HG02885 (cell line): ENCODE measurements at regions not wholly inside any gene's neighbourhood (a gene's known extent, or its start where the extent isn't known, plus 50 kb on each side); places are given as distances from the start of the nearest gene placed in this dataset.

ENCODE experiments used
- ATAC-seq: cut with Tn5 transposase; IDR thresholded peaks from one replicate; pipeline ENCODE4 v1.9.1; 2021; ENCODE audit warnings: mild to moderate bottlenecking; ENCODE audit not compliant: unreplicated experiment, poor library complexity

DNA sequence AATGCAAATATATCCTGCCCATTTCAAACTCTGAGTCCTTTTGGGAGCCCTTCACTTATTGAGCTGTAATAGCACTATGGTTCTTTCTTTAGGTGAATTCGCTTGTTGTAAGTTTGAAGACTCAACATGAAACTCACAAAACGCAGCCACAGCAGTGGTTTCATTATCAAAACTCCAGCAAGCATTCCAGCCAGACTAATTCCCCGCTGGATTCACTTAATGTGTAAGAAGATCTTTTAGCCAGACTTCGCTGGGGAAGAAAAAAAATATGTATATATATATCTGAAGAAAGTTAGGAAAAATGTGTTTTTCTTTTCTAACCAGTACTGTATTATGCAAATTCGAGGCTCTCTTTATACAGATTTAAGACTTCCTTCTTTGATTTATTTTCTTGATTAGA lies 241.1 kb downstream of the WNT5A start:
- ATAC-seq = no peak

GRCh38 chr3:55245351-55245750 lies 241.8 kb downstream of the WNT5A start:
- ATAC-seq = no peak

GRCh38 chr3:55244247-55244646 lies 242.9 kb downstream of the WNT5A start:
- ATAC-seq = no peak

DNA sequence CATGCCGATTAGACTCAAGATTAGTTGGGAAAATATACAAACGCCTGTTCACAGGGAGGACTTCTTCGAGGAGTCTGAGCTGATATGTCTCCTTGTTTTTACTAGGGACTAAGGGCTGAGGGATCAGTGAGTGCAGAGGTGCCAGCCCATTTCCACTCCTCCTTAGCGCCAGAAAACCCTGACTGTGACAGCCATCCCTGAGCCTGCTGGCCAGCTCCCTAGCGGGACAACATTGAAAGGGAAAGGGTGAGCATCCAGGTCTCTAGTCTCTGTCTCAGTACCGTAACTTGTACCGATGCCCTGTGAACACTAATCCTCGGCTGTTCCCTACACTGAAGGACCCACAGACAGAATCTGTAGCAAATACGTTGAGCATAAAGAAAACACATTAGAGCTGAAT lies 243.4 kb downstream of the WNT5A start:
- no peak for ATAC-seq

DNA sequence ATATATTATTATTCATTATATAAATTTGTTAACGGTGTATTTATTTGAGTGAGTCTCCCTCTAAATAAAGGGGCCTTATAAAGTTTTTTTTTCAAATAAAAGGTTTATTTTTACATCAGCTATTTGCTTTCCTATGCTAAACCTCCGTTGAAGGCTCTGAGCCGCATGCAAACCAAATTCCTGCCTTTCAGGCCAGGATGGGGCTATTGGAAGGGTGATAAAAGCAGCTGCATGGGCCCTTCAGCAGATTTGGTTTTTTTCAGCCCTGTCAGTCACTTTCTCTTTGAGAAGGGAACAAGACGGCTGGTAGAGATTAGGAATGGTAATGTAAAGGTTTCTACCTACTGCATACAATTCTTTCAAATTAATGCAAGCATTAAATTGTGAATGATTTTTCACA lies 244.2 kb downstream of the WNT5A start:
- ATAC-seq = no peak

- ATAC-seq = no peak
Observed at GRCh38 chr3:55241098-55241497, 246.0 kb downstream of the WNT5A start.

- ATAC-seq = no peak
Observed at GRCh38 chr3:55235416-55235815, 251.7 kb downstream of the WNT5A start.

- ATAC-seq = no peak
Observed at GRCh38 chr3:55226696-55227095, 260.4 kb downstream of the WNT5A start.

DNA sequence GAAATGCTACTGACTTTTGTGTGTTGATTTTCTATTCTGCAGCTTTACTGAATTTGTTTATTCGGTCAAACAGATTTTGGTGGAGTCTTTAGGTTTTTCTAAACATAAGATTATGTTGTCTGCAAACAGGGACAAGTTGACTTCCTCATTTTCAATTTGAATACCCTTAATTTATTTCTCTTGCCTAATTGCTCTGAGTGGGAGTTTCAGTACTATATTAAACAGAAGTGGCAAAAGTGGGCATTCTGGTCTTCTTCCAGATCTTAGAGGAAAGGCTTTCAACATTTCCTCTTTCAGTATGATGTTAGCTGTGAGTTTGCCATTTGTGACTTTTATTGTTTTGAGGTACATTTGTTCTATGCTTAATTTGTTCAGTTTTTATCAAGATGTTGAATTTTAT lies 268.5 kb downstream of the WNT5A start:
- no peak for ATAC-seq

- no peak for ATAC-seq
Observed at GRCh38 chr3:55207744-55208143, 279.4 kb downstream of the WNT5A start.

DNA sequence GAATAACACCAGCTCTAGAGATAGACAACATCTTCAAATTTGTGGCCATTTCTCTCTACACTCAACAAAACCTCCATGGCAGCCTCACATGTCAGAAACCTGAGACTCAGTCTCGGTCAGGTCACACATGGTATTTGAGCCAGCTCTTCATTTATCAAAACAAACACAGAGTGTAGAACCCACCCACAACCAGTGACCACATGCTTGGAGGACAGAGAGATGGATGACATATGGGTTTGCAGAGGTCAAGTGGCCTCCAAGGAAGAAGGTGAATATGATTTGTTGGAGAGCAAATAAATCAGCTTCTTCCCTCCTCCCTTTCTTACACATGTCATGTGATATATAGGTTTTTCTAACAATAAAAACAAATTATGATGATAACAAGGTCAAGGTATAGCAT lies 278.1 kb upstream of the LRTM1 start:
- no peak for ATAC-seq

GRCh38 chr3:55204417-55204816 lies 276.6 kb upstream of the LRTM1 start:
- ATAC-seq = no peak

GRCh38 chr3:55203546-55203945 lies 275.7 kb upstream of the LRTM1 start:
- no peak for ATAC-seq

GRCh38 chr3:55203006-55203405 lies 275.1 kb upstream of the LRTM1 start:
- ATAC-seq = no peak

DNA sequence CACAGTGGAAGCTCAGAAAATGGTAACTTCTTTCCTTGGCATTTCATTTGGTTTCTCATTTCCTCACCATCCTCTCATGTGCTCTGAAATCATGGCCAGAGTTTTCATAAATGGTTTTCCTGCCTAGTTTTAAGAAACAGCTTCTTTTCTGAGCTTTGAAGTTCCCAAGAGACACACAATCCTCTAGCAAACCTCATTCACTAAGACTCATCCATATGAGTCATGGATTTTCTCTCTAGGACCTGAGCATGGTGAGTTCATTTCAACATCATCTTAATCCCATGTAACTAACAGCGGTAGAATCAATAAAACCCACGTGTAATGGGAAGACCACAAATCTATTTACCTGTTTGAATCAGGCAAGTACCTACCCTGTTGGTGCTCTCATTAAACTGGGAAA lies 274.5 kb upstream of the LRTM1 start:
- ATAC-seq = no peak

GRCh38 chr3:55201779-55202178 lies 273.9 kb upstream of the LRTM1 start:
- ATAC-seq = no peak

DNA sequence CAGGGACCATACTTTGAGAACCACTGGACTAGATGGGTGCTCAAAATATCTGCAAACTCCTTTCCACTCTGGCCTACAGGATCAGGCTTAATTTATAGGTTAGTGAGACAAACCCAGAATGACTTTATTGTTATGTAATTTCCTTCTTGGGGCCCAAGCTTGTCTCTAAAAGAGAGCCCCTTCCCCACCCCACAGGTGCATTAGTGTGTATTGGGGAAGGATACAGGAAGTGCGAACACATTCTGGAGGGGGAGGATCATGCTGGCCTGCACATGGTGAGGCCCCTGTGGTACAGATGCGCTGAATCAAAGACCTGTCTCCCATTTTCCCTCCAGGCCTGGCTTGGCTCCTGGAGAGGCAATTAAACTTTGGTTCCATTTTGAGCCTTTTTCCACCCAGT lies 273.0 kb upstream of the LRTM1 start:
- no peak for ATAC-seq

- no peak for ATAC-seq
Observed at GRCh38 chr3:55198554-55198953, 270.7 kb upstream of the LRTM1 start.

GRCh38 chr3:55197021-55197420 lies 269.2 kb upstream of the LRTM1 start:
- no peak for ATAC-seq

DNA sequence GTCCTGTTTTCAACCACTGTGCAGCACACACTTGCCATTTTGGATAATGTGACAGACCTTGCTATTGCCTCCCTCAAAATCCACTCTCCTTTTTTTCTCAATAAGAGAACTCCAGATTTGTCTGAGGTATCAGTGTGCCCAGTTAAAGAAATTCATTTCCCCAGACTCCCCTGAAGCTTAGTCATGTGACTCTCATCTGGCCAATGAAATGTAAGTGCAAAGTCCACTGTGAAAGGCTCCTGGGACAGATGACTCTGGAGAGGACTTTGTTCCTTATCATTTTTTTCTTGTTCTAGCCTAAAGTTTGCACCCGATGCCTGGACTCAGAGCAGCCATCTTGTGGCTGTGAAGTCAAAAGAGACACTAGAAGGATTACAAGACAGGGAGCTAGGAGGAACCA lies 268.6 kb upstream of the LRTM1 start:
- no peak for ATAC-seq

DNA sequence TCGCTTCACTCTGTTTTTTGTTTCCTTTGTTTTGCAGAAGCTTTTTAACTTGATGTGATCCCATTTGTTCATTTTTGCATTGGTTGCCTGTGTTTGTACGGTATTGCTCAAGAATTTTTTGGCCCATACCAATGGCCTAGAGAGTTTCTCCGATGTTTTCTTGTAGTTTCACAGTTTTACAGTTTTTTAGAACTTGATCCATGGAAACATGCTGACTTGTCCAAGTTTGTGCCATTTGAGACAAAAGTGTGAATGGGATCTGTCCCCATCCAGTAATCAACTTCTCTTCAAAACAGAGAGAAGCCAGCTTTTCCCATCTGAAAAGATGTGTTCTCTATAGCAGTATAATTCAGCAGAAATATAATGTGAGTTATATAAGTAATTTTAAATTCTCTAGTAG lies 266.5 kb upstream of the LRTM1 start:
- ATAC-seq = no peak

DNA sequence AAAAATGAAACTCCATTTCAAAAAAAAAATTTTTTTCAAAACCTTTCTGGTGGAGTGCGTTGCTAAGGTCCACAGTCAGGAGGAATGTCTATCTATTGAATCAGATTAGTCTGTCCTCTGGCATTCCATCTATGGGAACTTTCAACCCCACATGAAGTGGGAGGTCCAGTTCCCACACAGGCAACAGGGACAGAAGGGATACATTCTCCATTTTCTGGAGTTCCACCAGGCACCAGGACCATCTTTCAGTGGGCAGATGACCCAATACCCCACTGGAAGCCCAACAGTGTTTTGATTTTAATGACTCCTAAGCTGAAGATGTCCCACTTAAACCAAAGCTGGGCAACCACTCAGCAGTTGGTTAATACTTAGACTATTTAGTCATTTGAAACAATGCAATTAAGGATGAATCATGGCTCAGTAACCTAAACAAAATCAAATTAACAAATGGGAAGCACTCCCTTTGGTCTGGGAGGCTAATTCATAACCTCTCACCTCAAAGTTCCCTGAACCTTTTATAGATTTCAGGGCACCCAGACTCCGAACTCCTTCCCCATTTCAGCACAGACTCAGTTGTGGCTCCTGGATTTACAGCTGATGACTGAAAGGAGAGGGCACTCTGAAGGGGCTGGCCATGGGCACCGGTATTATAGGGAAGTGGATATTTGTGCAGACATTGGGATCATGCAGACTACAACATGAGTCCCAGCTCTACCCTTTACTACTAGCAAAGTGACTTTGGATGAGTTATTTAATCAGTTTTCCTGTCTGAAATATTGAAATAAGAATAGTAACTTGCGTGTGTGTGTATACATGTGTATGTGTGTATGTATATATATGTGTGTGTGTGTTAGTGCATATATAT lies 264.3 kb upstream of the LRTM1 start:
- no peak for ATAC-seq
